Hepatocyte (in vitro differentiated cells): ENCODE measurements at regions not wholly inside any gene's neighbourhood (a gene's known extent, or its start where the extent isn't known, plus 50 kb on each side); places are given as distances from the start of the nearest gene placed in this dataset.

Experiments used
- EZH2 ChIP-seq: fragments of 200-600 bp; sonication (generic); IDR thresholded peaks from 2 replicates; pipeline ENCODE4 v1.6.1; 2016; ENCODE audit warnings: antibody characterized with exemption, mild to moderate bottlenecking, borderline replicate concordance
- TF ChIP-seq, protein P1 (sequence below): fragments of 200-600 bp; sonication (generic); IDR thresholded peaks from 2 replicates; pipeline ENCODE4 v1.5.1; 2016; ENCODE audit warnings: antibody characterized with exemption, mild to moderate bottlenecking; ENCODE audit not compliant: poor library complexity

DNA sequence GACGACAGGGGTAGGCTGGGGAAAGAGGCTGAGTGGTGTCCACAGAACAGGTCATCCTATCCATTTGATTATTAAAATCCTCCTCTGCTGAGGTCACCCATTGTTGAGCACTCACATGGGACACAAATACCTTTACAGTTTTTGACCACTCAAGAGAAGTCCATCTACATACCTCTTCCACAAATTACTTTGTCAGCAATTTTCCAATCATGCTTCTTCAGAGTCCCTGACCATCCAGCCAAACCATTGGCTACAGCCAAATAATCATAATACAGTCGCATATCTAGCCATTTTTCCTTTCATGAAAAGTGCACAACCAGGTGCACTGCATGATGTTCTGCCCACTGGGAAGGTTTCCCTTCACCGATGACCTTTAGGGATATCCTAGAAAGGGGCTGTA, 407.4 kb downstream of the TEX13C start:
- TF ChIP-seq, protein P1, sequence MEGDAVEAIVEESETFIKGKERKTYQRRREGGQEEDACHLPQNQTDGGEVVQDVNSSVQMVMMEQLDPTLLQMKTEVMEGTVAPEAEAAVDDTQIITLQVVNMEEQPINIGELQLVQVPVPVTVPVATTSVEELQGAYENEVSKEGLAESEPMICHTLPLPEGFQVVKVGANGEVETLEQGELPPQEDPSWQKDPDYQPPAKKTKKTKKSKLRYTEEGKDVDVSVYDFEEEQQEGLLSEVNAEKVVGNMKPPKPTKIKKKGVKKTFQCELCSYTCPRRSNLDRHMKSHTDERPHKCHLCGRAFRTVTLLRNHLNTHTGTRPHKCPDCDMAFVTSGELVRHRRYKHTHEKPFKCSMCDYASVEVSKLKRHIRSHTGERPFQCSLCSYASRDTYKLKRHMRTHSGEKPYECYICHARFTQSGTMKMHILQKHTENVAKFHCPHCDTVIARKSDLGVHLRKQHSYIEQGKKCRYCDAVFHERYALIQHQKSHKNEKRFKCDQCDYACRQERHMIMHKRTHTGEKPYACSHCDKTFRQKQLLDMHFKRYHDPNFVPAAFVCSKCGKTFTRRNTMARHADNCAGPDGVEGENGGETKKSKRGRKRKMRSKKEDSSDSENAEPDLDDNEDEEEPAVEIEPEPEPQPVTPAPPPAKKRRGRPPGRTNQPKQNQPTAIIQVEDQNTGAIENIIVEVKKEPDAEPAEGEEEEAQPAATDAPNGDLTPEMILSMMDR: no peak
- no peak for TF ChIP-seq EZH2
